SKM-1 (cell line): ENCODE measurements at regions not wholly inside any gene's neighbourhood (a gene's known extent, or its start where the extent isn't known, plus 50 kb on each side); places are given as distances from the start of the nearest gene placed in this dataset.

Experiments used
- DNase-seq: peaks from one replicate; lab custom pipeline; 2025; ENCODE audit not compliant: unreplicated experiment; lab: John Stamatoyannopoulos, UW

DNA sequence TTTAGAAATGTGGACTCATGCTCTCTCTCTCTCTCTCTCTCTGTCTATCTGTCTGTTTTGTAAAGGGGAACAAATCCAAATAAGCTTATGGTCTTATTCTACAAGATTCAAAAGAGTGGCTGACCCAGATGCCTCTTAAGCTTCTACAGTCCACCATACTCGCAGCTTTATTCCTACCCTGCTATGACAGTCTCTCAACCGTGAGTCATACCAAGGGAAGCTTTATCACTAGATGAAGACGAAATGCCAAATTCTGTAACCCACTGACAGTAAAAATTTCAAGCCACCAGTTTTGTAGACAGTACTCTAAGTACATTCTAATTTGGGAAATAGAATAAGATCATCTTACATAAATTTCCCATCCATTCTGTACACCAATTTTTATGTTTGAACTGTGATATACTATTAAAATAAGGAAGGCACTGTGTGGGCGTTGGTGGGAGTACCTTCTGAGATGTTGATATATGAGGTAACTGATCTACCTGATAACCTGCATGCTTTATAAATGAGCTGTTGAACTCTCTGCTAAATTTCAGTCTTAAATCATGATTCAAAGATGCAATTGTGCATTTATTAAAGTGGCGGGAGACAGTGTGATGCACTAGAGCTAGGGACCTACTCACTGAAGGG lies 153.2 kb downstream of the KLF6 start:
- no peak for DNase-seq

GRCh38 chr10:3631291-3631690 lies 153.7 kb downstream of the KLF6 start:
- DNase-seq, result no peak

GRCh38 chr10:3625959-3626751 lies 158.9 kb downstream of the KLF6 start:
- DNase-seq, result no peak

DNA sequence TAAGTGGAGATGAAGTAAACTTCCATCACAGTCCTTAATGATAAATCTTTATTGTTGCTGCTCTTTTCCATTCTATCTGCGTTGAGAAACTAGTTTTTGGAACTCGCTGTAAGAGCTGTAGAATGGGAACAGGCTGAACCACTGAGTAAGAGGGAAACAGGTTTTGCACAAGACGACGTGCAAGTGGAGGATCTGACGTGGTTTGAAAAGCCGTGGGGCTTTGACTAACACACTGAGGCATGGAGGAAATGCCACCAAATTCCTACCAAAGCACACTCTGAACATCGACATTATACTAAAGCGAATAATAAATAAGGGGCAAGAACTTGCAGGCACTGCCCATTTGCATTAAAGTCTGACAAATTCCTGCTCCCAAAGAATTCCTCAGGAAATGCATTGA lies 160.6 kb downstream of the KLF6 start:
- DNase-seq, result no peak

DNA sequence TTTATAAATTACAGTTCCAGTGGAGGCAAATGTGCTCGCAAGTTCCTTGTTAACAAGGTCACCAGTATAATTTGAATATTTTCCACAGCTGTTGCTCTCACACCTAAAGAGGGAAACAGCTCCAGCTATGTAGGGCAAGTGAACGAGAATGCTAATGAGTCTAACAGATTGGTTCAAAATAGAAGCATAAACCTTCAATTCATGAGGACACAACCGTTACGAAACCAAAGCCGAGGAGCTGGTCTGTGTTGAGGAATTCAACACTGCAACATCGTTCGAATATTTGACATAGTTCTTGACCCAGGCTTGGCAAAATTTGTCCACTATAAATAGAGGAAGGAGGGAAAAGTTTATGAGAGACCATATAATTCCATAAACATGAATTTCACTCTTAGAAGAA lies 161.3 kb downstream of the KLF6 start:
- DNase-seq, result no peak

GRCh38 chr10:3622845-3623621 lies 162.0 kb downstream of the KLF6 start:
- DNase-seq, result no peak

- no peak for DNase-seq
These were observed 162.6 kb downstream of the KLF6 start for GRCh38 chr10:3622427-3622826.

GRCh38 chr10:3620818-3621217 lies 164.2 kb downstream of the KLF6 start:
- DNase-seq, result no peak

- no peak for DNase-seq
These were observed 165.8 kb downstream of the KLF6 start for GRCh38 chr10:3619241-3619640.

DNA sequence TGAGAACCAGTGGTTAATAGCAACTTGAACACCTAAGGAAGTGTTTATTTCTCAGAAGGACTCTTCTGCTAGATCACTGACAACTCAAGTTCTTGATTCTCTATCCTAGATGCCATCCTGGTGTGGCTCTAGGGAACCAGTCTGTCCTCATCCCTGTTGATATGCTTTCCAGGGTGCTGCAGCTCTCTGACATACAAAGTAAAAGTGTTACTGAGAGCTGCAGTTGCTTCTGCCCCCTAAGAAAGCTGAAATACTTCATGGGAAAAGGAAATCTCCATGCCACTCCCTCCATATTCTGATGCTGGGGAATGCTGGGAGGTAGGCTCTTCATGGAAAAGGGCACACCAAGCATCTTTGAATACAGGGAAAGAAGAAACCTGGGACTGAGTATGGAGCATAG lies 168.1 kb downstream of the KLF6 start:
- DNase-seq, result no peak

DNA sequence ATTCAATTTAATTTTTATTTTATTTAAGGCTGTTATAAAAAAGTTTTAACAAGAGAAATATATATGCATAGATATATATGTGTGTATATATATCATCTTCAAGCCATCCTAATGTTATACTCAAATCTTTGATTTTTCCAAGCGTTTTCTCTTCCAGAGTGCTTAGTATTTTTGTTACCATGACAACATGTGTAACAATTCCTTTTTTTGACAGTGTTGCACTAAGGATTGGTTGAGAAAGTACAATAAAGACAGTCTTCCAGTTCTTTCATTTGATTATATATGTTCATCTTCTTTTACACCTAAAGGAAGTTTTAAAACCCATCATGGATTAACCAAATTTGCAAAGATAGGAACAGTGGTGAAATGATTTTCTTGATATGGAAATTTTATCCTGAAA lies 171.7 kb downstream of the KLF6 start:
- no peak for DNase-seq

- no peak for DNase-seq
These were observed 172.6 kb downstream of the KLF6 start for GRCh38 chr10:3612183-3613001.

DNA sequence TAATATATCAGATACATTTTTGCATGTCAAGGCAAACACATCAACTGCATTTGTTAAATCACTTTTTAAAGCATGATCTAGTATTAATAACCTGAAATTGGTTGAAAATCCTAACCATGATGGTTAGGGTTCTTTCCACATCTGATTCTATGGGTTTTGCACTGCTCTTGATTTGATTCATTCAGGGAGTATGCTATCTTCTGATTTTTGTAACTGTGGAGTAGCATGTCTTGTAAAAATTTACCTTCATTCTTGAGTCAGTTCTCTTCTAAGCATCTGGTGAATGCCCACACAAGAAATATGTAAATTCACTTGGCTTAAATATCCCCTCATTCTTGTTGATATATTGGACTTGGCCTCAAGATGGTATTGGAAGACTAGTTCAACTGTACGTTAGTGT lies 178.7 kb downstream of the KLF6 start:
- no peak for DNase-seq

DNA sequence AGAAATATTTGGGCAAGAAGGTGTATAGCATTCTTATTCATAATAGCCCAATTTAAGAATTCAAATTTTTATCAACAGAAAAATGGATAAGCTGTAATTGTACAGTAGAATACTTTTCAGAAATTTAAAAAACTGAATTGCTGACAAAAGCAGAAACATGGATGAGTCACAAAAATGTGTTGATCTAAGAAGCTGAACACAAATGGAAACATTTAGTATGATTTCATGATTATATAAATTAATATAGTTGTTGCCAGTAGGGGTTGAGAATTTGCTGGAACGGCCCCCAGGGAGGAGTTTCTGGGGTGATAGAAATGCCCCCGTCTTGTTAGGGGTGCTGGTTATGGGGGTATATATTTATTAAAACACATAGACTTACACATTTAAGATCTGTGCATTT lies 179.1 kb downstream of the KLF6 start:
- DNase-seq, result no peak

DNA sequence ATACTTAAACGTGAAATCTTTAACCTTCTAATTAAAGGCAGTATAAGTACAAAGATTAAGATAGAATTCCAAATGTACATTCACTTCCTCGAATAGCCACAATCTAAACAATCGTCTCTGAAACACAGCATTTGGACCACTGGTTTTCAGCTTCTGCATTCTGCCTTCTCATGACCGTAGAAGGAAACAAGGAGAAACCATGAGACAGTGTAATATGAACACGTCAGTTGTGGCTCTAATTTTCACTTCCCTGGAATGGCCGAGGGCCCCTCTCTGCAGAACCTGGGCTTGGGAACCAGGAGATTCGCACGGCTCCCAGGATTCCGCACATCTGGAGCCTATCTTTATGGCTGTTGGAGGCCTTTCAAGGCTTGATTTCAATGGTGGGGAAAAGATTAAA lies 189.3 kb downstream of the KLF6 start:
- DNase-seq, result no peak

DNA sequence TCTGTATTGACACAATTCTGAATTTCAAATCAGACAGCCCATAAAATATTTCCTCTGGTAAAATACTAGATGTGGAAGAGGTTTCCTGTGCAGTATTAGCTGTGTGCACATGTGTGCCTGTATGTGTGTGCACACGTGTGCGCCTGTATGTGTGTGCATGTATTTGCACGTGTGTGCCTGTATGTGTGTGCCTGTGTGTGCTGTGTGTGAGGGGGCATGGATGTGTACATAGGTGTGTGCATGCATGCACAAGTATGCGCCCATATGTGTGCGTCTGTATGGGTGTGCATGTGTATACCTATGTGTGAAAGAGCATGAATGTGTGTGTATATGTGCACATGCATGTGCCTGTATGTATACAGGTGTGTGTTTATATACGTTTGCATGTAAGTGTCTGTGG lies 191.4 kb downstream of the KLF6 start:
- no peak for DNase-seq

GRCh38 chr10:3592424-3592823 lies 192.6 kb downstream of the KLF6 start:
- DNase-seq, result no peak

GRCh38 chr10:3588816-3589215 lies 196.2 kb downstream of the KLF6 start:
- DNase-seq, result no peak

GRCh38 chr10:3588346-3588745 lies 196.7 kb downstream of the KLF6 start:
- DNase-seq, result no peak

DNA sequence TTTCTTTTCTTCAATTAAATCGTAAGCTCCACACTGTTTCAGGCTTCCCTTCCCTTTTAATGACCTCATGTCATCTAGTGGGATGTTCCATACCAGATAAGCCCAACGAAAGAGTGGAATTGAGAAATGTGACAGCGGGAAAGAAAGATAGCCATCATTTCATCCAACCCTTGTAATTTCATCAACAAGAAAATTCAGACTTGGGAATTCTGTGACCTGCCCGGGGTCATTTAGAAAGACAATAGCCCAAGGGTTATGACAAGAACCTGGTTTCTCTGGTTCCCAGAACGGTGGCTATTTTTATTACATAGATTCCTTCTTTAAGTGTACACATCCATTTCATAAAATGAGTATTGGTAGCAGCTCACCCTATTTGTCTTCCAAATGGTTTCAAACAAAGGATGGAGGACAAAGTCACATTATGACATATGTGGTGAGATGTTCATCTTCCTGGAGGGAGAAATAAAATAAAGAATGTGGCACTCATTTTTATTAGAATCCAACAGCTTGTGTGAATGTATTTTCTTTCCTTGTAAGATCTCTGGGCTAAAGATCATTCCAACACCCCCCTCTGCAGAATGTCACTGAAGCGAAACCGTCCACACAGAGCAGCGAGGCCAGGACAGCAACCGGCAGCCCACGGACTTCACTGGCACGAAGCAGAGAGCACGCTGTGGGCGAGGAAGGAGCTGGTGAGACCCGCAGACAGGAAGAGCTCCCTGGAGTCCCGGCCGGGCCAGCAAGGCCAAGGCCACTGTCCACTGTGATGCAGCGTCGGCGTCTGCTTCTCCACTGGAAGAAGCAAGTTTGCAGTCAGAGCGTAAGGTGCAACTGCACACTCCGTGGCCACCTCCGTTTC lies 199.9 kb downstream of the KLF6 start:
- no peak for DNase-seq
